HG03060 (cell line): ENCODE measurements at regions not wholly inside any gene's neighbourhood (a gene's known extent, or its start where the extent isn't known, plus 50 kb on each side); places are given as distances from the start of the nearest gene placed in this dataset.
"Not testable (repeated sequence)": the region's sequence is repeated elsewhere in the genome, so short reads cannot be mapped to it uniquely, and the experiment has no call there.

Experiments used
- ATAC-seq: cut with Tn5 transposase; IDR thresholded peaks from one replicate; pipeline ENCODE4 v1.9.1; 2021; ENCODE audit warnings: low read depth, moderate number of reproducible peaks; ENCODE audit not compliant: unreplicated experiment

GRCh38 chr3:20574746-20575145 lies 388.7 kb upstream of the SGO1 start:
- ATAC-seq = no peak

GRCh38 chr3:20573175-20573574 lies 387.2 kb upstream of the SGO1 start:
- no peak for ATAC-seq

- ATAC-seq = no peak
Observed at GRCh38 chr3:20572473-20572872, 386.5 kb upstream of the SGO1 start.

- ATAC-seq = no peak
Observed at GRCh38 chr3:20569310-20569709, 383.3 kb upstream of the SGO1 start.

GRCh38 chr3:20564966-20565365 lies 379.0 kb upstream of the SGO1 start:
- ATAC-seq = no peak

GRCh38 chr3:20563985-20564384 lies 378.0 kb upstream of the SGO1 start:
- ATAC-seq = no peak

GRCh38 chr3:20563251-20563650 lies 377.2 kb upstream of the SGO1 start:
- ATAC-seq = no peak

GRCh38 chr3:20561166-20561565 lies 375.2 kb upstream of the SGO1 start:
- ATAC-seq = no peak

GRCh38 chr3:20560446-20560845 lies 374.4 kb upstream of the SGO1 start:
- not testable (repeated sequence) for ATAC-seq

- ATAC-seq = no peak
Observed at GRCh38 chr3:20558161-20558560, 372.2 kb upstream of the SGO1 start.

GRCh38 chr3:20556661-20557060 lies 370.7 kb upstream of the SGO1 start:
- no peak for ATAC-seq

- no peak for ATAC-seq
Observed at GRCh38 chr3:20552605-20553275, 366.7 kb upstream of the SGO1 start.

GRCh38 chr3:20547361-20548269 lies 361.6 kb upstream of the SGO1 start:
- not testable (repeated sequence) for ATAC-seq

GRCh38 chr3:20546636-20547035 lies 360.6 kb upstream of the SGO1 start:
- no peak for ATAC-seq

- no peak for ATAC-seq
Observed at GRCh38 chr3:20543535-20544226, 357.7 kb upstream of the SGO1 start.

GRCh38 chr3:20540066-20540465 lies 354.1 kb upstream of the SGO1 start:
- ATAC-seq = no peak

GRCh38 chr3:20539666-20540065 lies 353.7 kb upstream of the SGO1 start:
- no peak for ATAC-seq

GRCh38 chr3:20537234-20537633 lies 351.2 kb upstream of the SGO1 start:
- ATAC-seq = no peak

GRCh38 chr3:20529911-20530310 lies 343.9 kb upstream of the SGO1 start:
- no peak for ATAC-seq

- ATAC-seq = no peak
Observed at GRCh38 chr3:20528180-20528770, 342.3 kb upstream of the SGO1 start.

- ATAC-seq = no peak
Observed at GRCh38 chr3:20527368-20527767, 341.4 kb upstream of the SGO1 start.
